ENCODE measurements at regions not wholly inside any gene's neighbourhood (a gene's known extent, or its start where the extent isn't known, plus 50 kb on each side); places are given as distances from the start of the nearest gene placed in this dataset.

DNA sequence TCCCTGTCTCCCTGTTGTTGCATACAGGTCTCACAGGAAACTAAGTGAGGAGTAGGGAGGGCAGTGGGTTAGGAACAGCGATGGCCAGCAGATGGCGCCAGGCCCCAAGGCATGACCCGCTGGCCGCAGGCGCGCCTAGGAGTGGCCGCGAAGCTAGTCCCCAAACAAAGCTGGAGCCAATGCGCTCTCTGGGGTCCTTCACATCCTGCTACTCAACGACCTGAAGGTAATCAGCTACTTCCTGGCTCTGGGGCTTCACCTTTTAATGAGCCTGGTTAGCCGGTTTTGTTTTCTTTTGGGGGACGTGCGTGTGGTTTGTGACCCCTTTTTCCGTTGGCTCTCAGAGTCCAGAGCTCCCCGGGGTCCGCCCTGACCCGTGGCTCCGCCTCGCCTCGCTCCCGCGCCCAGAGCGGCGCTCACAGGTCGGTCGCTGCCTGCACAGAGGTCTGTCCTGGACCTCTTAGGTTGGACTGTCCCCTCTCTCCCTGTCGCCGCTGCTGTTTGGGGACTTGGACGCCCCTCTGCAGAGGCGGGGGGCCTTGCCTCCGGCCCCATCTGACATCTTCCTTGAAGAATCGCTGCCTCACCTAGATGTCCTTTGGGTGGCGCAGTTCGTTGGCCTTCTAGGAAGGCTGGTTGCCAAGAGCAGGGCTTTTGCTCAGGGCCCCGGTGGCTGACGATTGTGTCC is 62.2 kb upstream of the GTF3A start (continued):
- TF ChIP-seq, protein P1, sequence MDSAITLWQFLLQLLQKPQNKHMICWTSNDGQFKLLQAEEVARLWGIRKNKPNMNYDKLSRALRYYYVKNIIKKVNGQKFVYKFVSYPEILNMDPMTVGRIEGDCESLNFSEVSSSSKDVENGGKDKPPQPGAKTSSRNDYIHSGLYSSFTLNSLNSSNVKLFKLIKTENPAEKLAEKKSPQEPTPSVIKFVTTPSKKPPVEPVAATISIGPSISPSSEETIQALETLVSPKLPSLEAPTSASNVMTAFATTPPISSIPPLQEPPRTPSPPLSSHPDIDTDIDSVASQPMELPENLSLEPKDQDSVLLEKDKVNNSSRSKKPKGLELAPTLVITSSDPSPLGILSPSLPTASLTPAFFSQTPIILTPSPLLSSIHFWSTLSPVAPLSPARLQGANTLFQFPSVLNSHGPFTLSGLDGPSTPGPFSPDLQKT (CRISPR knock-in tag; IDR thresholded peaks at IDR 0.05; ENCODE audit: borderline replicate concordance) = no peak
- TF ChIP-seq ARHGAP35 (CRISPR knock-in tag; IDR thresholded peaks at IDR 0.05; ENCODE audit: borderline replicate concordance) (no peak), ZNF670 (CRISPR knock-in tag; IDR thresholded peaks at IDR 0.05; ENCODE audit: borderline replicate concordance) (no peak), KDM4B (CRISPR knock-in tag; IDR thresholded peaks at IDR 0.05) (peak; percentile 31; the same call in 1 of the 2 replicates), MEIS2 (CRISPR knock-in tag; IDR thresholded peaks at IDR 0.05) (no peak), PAWR (CRISPR knock-in tag; IDR thresholded peaks at IDR 0.05; ENCODE audit: borderline replicate concordance) (no peak), FOXM1 (CRISPR knock-in tag; IDR thresholded peaks at IDR 0.05) (no peak), ADNP (CRISPR knock-in tag; IDR thresholded peaks at IDR 0.05) (no peak), ASH2L (IDR thresholded peaks at IDR 0.05; ENCODE audit: insufficient read length, low read depth, low read length) (no peak), ZNF510 (CRISPR knock-in tag; IDR thresholded peaks at IDR 0.05; ENCODE audit: low read depth) (no peak), MBNL3 (CRISPR knock-in tag; conservative IDR thresholded peaks at IDR 0.05) (no peak), SNAPC2 (CRISPR knock-in tag; IDR thresholded peaks at IDR 0.05) (no peak), RBFOX2 (IDR thresholded peaks at IDR 0.05; ENCODE audit: low read depth, low read length) (no peak), POLR2A (IDR thresholded peaks at IDR 0.05; ENCODE audit: insufficient read depth in 1 of 2, low read depth in 2 of 2, low read length in 2 of 2) (no peak), MXD4 (CRISPR knock-in tag; IDR thresholded peaks at IDR 0.05) (peak; percentile 69; the same call in 1 of the 2 replicates), NPAS2 (CRISPR knock-in tag; IDR thresholded peaks at IDR 0.05; ENCODE audit: borderline replicate concordance) (no peak)
- TF ChIP-seq, protein P2, sequence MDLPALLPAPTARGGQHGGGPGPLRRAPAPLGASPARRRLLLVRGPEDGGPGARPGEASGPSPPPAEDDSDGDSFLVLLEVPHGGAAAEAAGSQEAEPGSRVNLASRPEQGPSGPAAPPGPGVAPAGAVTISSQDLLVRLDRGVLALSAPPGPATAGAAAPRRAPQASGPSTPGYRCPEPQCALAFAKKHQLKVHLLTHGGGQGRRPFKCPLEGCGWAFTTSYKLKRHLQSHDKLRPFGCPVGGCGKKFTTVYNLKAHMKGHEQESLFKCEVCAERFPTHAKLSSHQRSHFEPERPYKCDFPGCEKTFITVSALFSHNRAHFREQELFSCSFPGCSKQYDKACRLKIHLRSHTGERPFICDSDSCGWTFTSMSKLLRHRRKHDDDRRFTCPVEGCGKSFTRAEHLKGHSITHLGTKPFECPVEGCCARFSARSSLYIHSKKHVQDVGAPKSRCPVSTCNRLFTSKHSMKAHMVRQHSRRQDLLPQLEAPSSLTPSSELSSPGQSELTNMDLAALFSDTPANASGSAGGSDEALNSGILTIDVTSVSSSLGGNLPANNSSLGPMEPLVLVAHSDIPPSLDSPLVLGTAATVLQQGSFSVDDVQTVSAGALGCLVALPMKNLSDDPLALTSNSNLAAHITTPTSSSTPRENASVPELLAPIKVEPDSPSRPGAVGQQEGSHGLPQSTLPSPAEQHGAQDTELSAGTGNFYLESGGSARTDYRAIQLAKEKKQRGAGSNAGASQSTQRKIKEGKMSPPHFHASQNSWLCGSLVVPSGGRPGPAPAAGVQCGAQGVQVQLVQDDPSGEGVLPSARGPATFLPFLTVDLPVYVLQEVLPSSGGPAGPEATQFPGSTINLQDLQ (CRISPR knock-in tag; IDR thresholded peaks at IDR 0.05) = no peak
- TF ChIP-seq, protein P3, sequence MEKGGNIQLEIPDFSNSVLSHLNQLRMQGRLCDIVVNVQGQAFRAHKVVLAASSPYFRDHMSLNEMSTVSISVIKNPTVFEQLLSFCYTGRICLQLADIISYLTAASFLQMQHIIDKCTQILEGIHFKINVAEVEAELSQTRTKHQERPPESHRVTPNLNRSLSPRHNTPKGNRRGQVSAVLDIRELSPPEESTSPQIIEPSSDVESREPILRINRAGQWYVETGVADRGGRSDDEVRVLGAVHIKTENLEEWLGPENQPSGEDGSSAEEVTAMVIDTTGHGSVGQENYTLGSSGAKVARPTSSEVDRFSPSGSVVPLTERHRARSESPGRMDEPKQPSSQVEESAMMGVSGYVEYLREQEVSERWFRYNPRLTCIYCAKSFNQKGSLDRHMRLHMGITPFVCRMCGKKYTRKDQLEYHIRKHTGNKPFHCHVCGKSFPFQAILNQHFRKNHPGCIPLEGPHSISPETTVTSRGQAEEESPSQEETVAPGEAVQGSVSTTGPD (CRISPR knock-in tag; IDR thresholded peaks at IDR 0.05) = no peak
- TF ChIP-seq, protein P4, sequence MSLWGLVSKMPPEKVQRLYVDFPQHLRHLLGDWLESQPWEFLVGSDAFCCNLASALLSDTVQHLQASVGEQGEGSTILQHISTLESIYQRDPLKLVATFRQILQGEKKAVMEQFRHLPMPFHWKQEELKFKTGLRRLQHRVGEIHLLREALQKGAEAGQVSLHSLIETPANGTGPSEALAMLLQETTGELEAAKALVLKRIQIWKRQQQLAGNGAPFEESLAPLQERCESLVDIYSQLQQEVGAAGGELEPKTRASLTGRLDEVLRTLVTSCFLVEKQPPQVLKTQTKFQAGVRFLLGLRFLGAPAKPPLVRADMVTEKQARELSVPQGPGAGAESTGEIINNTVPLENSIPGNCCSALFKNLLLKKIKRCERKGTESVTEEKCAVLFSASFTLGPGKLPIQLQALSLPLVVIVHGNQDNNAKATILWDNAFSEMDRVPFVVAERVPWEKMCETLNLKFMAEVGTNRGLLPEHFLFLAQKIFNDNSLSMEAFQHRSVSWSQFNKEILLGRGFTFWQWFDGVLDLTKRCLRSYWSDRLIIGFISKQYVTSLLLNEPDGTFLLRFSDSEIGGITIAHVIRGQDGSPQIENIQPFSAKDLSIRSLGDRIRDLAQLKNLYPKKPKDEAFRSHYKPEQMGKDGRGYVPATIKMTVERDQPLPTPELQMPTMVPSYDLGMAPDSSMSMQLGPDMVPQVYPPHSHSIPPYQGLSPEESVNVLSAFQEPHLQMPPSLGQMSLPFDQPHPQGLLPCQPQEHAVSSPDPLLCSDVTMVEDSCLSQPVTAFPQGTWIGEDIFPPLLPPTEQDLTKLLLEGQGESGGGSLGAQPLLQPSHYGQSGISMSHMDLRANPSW (CRISPR knock-in tag; IDR thresholded peaks at IDR 0.05; ENCODE audit: borderline replicate concordance) = no peak
- TF ChIP-seq, protein P5, sequence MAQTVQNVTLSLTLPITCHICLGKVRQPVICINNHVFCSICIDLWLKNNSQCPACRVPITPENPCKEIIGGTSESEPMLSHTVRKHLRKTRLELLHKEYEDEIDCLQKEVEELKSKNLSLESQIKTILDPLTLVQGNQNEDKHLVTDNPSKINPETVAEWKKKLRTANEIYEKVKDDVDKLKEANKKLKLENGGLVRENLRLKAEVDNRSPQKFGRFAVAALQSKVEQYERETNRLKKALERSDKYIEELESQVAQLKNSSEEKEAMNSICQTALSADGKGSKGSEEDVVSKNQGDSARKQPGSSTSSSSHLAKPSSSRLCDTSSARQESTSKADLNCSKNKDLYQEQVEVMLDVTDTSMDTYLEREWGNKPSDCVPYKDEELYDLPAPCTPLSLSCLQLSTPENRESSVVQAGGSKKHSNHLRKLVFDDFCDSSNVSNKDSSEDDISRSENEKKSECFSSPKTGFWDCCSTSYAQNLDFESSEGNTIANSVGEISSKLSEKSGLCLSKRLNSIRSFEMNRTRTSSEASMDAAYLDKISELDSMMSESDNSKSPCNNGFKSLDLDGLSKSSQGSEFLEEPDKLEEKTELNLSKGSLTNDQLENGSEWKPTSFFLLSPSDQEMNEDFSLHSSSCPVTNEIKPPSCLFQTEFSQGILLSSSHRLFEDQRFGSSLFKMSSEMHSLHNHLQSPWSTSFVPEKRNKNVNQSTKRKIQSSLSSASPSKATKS (CRISPR knock-in tag; IDR thresholded peaks at IDR 0.05) = no peak
